Psoas muscle (tissue), 7 donors: ENCODE measurements at regions not wholly inside any gene's neighbourhood (a gene's known extent, or its start where the extent isn't known, plus 50 kb on each side); places are given as distances from the start of the nearest gene placed in this dataset.

ENCODE experiments used
- ATAC-seq, 4 donors: fragments of 200-7000 bp; cut with Tn5 transposase; one replicate each; pipeline ENCODE4 v1.9.1; 2020; ENCODE audit warnings: moderate library complexity in 3 of 4, mild to moderate bottlenecking in 2 of 4
- DNase-seq, 2 donors: peaks; one replicate each; pipeline ENCODE4 v3.0.0-alpha.2; 2020
- H3K27ac ChIP-seq: fragments of 200-600 bp; one replicate; pipeline ENCODE4 v1.8.0; 2022
- H3K27me3 ChIP-seq, 3 donors: fragments of 200-600 bp in 1 of 3; one replicate each; pipeline versions ENCODE4 v1.6.1 to v1.8.0; 2013 to 2022; ENCODE audit warnings: low read length in 2 of 3, mild to moderate bottlenecking in 2 of 3, moderate library complexity in 1 of 3; ENCODE audit not compliant: insufficient read depth in 3 of 3
- H3K36me3 ChIP-seq, 2 donors: fragments of 200-600 bp in 1 of 2; one replicate each; pipeline versions ENCODE4 v1.6.1 to v1.8.0; 2013 to 2022; ENCODE audit warnings: low read depth in 1 of 2, mild to moderate bottlenecking in 1 of 2, moderate library complexity in 1 of 2; ENCODE audit not compliant: insufficient read depth in 1 of 2
- H3K4me1 ChIP-seq: fragments of 200-600 bp; one replicate; pipeline ENCODE4 v1.8.0; 2022
- H3K4me3 ChIP-seq: fragments of 200-600 bp; one replicate; pipeline ENCODE4 v1.8.0; 2022; ENCODE audit warnings: mild to moderate bottlenecking
- H3K9me3 ChIP-seq: fragments of 200-600 bp; one replicate; pipeline ENCODE4 v1.8.0; 2022
- WGBS, 3 donors: extraction: QIAGEN DNeasy Blood & Tissue Kit; methylation state at CpG; one replicate each; pipeline versions ENCODE4 v1.1.6 to v1.1.7; 2013; 5-methylcytosine and 5-hydroxymethylcytosine counted together
- intact Hi-C, 2 donors: fragments of 100-400 bp; cut with DNase I; formaldehyde crosslinking; loops; one replicate each; pipeline versions ENCODE4 v1.11.0 to v1.14.2; 2022
- TF ChIP-seq, protein P1 (sequence below): fragments of 200-600 bp; IDR thresholded peaks from one replicate; pipeline ENCODE4 v1.8.0; 2022; ENCODE audit warnings: antibody characterized with exemption
- donor health status: healthy with polysubstance abuse.
- donor health status: DM: no; HTN: no; CAD: no; lungs with moderate emphysema.
- donor health status: Bipolar disorder and iron deficiency.
- donor health status: healthy.
- donor health status: DM: yes; HTN: yes; CAD: no.
- donor health status: DM: no; HTN: no; CAD: no.
- donor health status: DM: yes; HTN: yes; CAD: no.

DNA sequence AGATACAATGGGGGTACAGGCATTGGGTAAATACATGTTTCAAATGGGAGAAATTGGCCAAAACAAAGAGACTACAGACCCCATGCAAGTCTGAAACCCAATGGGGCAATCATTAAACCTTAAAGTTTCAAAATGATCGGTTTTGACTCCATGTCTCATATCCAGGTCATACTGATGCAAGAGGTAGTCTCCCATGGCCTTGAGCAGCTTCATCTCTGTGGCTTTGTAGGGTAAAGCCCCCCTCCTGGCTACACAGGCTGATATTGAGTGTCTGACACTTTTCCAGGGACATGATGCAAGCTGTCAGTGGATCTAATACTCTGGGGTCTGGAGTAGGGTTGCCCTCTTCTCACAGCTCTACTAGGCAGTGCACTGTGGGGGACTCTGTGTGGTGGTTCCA lies 286.1 kb downstream of the LRRIQ3 start:
- 92 to 100% (median 92%) methylated on average over 1 of the region's 1 CpG for WGBS, 3 donors
- no peak for ATAC-seq

DNA sequence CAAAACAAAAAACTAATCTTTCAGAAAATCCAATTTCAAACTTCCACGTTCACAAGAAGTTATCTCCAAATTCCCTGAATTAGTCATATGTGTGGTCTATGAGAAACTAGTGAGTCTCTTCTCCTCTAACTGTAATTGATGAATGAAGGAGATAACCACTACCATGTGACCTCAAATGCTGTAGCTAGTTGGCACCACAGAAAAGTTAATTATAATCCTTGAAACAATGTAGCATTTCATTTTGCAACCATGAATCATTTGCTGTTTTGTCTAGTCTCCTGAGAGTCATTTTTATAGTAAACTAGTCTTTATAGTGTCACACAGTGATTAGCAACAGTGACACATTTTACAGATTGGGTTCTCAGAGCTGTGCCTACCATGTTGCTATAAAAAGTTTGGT lies 287.5 kb downstream of the LRRIQ3 start:
- ATAC-seq (no peak), DNase-seq (no peak)
- no peak overlapping the region for H3K27ac ChIP-seq
- no peaks in the 10 kb centered on the region for H3K36me3 ChIP-seq
- H3K4me1 ChIP-seq = no peaks in the 10 kb centered on the region
- H3K9me3 ChIP-seq = no peaks in the 10 kb centered on the region
- 32 to 50% (median 45%) methylated on average over 1 of the region's 1 CpG for WGBS, 3 donors
- no peaks in the 10 kb centered on the region for H3K27me3 ChIP-seq
- intact Hi-C loops = no loop called here
- TF ChIP-seq, protein P1, sequence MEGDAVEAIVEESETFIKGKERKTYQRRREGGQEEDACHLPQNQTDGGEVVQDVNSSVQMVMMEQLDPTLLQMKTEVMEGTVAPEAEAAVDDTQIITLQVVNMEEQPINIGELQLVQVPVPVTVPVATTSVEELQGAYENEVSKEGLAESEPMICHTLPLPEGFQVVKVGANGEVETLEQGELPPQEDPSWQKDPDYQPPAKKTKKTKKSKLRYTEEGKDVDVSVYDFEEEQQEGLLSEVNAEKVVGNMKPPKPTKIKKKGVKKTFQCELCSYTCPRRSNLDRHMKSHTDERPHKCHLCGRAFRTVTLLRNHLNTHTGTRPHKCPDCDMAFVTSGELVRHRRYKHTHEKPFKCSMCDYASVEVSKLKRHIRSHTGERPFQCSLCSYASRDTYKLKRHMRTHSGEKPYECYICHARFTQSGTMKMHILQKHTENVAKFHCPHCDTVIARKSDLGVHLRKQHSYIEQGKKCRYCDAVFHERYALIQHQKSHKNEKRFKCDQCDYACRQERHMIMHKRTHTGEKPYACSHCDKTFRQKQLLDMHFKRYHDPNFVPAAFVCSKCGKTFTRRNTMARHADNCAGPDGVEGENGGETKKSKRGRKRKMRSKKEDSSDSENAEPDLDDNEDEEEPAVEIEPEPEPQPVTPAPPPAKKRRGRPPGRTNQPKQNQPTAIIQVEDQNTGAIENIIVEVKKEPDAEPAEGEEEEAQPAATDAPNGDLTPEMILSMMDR = no peak
- no peak overlapping the region for H3K4me3 ChIP-seq

More for the DNA sequence above, 286.1 kb downstream of the LRRIQ3 start:
- Histone ChIP-seq H3K27me3 (no peaks in the 10 kb centered on the region), H3K27ac (no peak overlapping the region), H3K4me1 (no peaks in the 10 kb centered on the region), H3K36me3 (no peaks in the 10 kb centered on the region), H3K4me3 (no peak overlapping the region), H3K9me3 (no peaks in the 10 kb centered on the region)
- no peak for DNase-seq
- intact Hi-C loops = no loop called here
- TF ChIP-seq, protein P1 = no peak

DNA sequence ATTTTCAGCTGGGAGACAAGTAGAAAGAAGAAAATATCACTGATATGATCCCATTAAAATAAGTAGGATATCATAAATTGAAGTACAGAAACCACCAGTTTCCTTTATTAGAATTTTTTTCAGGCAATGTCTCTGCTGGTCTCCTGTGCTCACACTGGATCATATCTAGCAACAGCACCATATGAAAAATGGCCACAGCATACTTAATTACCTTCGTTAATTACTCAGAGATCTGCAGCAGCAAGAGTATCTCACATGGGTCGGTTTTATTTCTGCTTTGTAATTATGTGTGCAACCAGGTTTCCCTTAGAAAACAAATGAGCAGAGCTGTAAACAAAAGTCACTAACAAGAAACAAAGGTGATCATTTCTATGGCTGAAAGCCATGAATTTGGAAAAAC lies 287.9 kb downstream of the LRRIQ3 start:
- Histone ChIP-seq H3K9me3 (no peaks in the 10 kb centered on the region), H3K36me3 (no peaks in the 10 kb centered on the region), H3K4me1 (no peaks in the 10 kb centered on the region), H3K27ac (no peak overlapping the region), H3K4me3 (no peak overlapping the region), H3K27me3 (no peaks in the 10 kb centered on the region)
- no peak for ATAC-seq
- TF ChIP-seq, protein P1 = no peak
- no peak for DNase-seq
- 78 to 85% (median 83%) methylated on average over 2 of the region's 2 CpGs for WGBS, 3 donors
- intact Hi-C loops = no loop called here

DNA sequence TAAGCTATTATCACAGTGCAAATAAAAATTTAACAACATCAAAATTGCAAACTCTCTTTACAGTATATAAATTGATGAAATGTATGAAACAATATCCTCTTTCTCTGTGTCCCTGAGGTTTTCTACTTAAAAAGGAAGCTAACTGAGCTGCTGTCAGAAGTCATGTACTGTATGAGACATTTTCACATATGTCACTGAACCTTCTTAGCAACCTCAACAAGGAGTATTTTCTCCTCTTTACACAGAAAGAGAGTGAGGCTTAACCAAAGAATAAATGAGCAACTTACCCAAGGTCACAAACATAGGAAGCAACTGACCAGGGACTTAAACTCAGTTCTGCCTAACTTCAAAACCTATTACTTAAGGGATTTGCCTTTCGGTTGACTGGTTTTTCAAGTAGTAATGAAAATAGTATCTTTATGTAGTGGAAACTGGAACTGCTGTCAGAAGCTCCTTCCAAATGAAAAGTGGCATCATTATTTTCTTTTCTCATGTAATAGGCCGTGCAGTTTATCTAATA lies 288.9 kb downstream of the LRRIQ3 start:
- intact Hi-C loops = no loop called here
- 72 to 83% (median 81%) methylated on average over 2 of the region's 2 CpGs for WGBS, 3 donors

More for the DNA sequence above, 288.9 kb downstream of the LRRIQ3 start:
- Histone ChIP-seq H3K27ac (no peak overlapping the region), H3K4me1 (no peaks in the 10 kb centered on the region), H3K27me3 (no peaks in the 10 kb centered on the region), H3K9me3 (no peaks in the 10 kb centered on the region), H3K36me3 (no peaks in the 10 kb centered on the region), H3K4me3 (no peak overlapping the region)
- ATAC-seq (no peak), DNase-seq (no peak)
- TF ChIP-seq, protein P1 = no peak
